Keratinocyte (primary cell): ENCODE measurements at regions not wholly inside any gene's neighbourhood (a gene's known extent, or its start where the extent isn't known, plus 50 kb on each side); places are given as distances from the start of the nearest gene placed in this dataset.

Experiments used
- DNase-seq: peaks from one replicate; pipeline ENCODE4 v3.0.0-alpha.2; 2011; ENCODE audit warnings: low read depth, missing footprints, low spot score
- FAIRE-seq: peaks from 2 replicates; lab custom pipeline; 2011; peaks lifted over from hg19 to GRCh38; lab: Jason Lieb, UNC
- H2AFZ ChIP-seq: 2 replicates; pipeline ENCODE4 v1.6.0; 2012; ENCODE audit warnings: low read length, control low read depth, inconsistent platforms; ENCODE audit not compliant: control insufficient read depth
- H3K27ac ChIP-seq: 2 replicates; pipeline ENCODE4 v1.5.1; 2011; ENCODE audit warnings: low read length; ENCODE audit not compliant: control insufficient read depth, insufficient read depth
- H3K27me3 ChIP-seq: 3 replicates; pipeline ENCODE4 v1.6.0; 2011; ENCODE audit warnings: low read length; ENCODE audit not compliant: control insufficient read depth, insufficient read depth; ENCODE audit errors: extremely low read depth
- H3K36me3 ChIP-seq, 2 experiments: 2 replicates in 1 of 2; 3 replicates in 1 of 2; pipeline ENCODE4 v1.5.1; 2011; ENCODE audit warnings: low read length in 2 of 2, mild to moderate bottlenecking in 1 of 2; ENCODE audit not compliant: control insufficient read depth in 2 of 2, insufficient read depth in 2 of 2; ENCODE audit errors: extremely low read depth in 1 of 2
- H3K4me1 ChIP-seq: 3 replicates; pipeline ENCODE4 v1.5.1; 2011; ENCODE audit warnings: low read length; ENCODE audit not compliant: control insufficient read depth, insufficient read depth; ENCODE audit errors: extremely low read depth
- H3K4me2 ChIP-seq: 3 replicates; pipeline ENCODE4 v1.6.0; 2011; ENCODE audit warnings: low read depth, low read length; ENCODE audit not compliant: control insufficient read depth, insufficient read depth; ENCODE audit errors: extremely low read depth
- H3K4me3 ChIP-seq, 3 experiments: fragments of 200-600 bp in 1 of 3; sonication (generic) in 1 of 3; 2 replicates in 2 of 3; 3 replicates in 1 of 3; pipeline ENCODE4 v1.5.1; 2011 to 2016; ENCODE audit warnings: low read length in 3 of 3, mild to moderate bottlenecking in 3 of 3, control low read depth in 2 of 3, inconsistent platforms in 1 of 3, low read depth in 1 of 3, mixed read lengths in 1 of 3, mixed run types in 1 of 3, moderate library complexity in 1 of 3; ENCODE audit not compliant: control insufficient read depth in 2 of 3, insufficient read depth in 2 of 3; ENCODE audit errors: extremely low read depth in 1 of 3
- H3K79me2 ChIP-seq: 2 replicates; pipeline ENCODE4 v1.6.0; 2012; ENCODE audit warnings: low read length; ENCODE audit not compliant: control insufficient read depth, insufficient read depth
- H3K9ac ChIP-seq: 3 replicates; pipeline ENCODE4 v1.6.0; 2011; ENCODE audit warnings: low read length; ENCODE audit not compliant: control insufficient read depth, insufficient read depth; ENCODE audit errors: extremely low read depth
- H3K9me1 ChIP-seq: 3 replicates; pipeline ENCODE4 v1.6.0; 2011; ENCODE audit warnings: low read length; ENCODE audit not compliant: control insufficient read depth, insufficient read depth; ENCODE audit errors: extremely low read depth
- H3K9me3 ChIP-seq: 2 replicates; pipeline ENCODE4 v1.5.1; 2012; ENCODE audit warnings: low read depth, low read length; ENCODE audit not compliant: control insufficient read depth
- H4K20me1 ChIP-seq: 3 replicates; pipeline ENCODE4 v1.6.0; 2011; ENCODE audit warnings: low read length; ENCODE audit not compliant: control insufficient read depth, insufficient read depth; ENCODE audit errors: extremely low read depth
- EZH2 ChIP-seq: IDR thresholded peaks from one replicate; pipeline ENCODE4 v1.6.1; 2012; ENCODE audit warnings: inconsistent platforms, mild to moderate bottlenecking, low read length, moderate library complexity
- dilution Hi-C: fragments of 300-500 bp; cut with MboI; formaldehyde crosslinking; loops from one replicate; pipeline ENCODE4 v1.7.0; 2020; ENCODE audit warnings: low sequenced_read_pairs; ENCODE audit not compliant: extremely low pct_ligation_motif_present
- TF ChIP-seq, protein P1 (sequence below), 3 experiments: IDR thresholded peaks in 1 of 3; conservative IDR thresholded peaks in 1 of 3; optimal IDR thresholded peaks in 1 of 3; 2 replicates in 2 of 3; 3 replicates in 1 of 3; pipeline versions ENCODE3 to v1.5.1; 2011; ENCODE audit warnings: low read length in 3 of 3, mild to moderate bottlenecking in 3 of 3, moderate library complexity in 2 of 3, control low read depth in 1 of 3, inconsistent platforms in 1 of 3; ENCODE audit not compliant: insufficient read depth in 2 of 3; ENCODE audit errors: extremely low read depth in 1 of 3

DNA sequence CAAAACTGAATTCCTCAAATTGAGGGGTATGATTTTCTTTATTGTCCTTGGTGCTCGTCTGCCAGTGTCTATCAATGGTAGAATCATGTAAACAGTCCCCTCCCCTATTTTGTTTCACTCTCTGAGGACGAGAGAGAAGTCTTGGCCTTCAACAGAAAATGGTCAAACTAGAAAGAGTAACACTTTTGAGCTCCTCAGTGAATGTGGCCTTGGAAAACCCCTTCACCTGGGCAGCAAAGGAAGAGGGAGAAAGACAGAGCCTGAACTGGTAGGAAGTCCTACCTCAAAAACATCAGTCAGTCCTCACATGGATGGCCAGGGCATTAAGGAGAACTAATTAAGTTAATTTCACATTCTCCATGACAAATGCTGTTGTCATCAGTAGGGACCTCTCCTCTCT, 86.1 kb upstream of the TOP3B start:
- H2AFZ ChIP-seq = no peak overlapping the region

GRCh38 chr22:22068025-22068424, 85.4 kb upstream of the TOP3B start:
- H3K4me2 ChIP-seq = no peak overlapping the region
- TF ChIP-seq, protein P1, sequence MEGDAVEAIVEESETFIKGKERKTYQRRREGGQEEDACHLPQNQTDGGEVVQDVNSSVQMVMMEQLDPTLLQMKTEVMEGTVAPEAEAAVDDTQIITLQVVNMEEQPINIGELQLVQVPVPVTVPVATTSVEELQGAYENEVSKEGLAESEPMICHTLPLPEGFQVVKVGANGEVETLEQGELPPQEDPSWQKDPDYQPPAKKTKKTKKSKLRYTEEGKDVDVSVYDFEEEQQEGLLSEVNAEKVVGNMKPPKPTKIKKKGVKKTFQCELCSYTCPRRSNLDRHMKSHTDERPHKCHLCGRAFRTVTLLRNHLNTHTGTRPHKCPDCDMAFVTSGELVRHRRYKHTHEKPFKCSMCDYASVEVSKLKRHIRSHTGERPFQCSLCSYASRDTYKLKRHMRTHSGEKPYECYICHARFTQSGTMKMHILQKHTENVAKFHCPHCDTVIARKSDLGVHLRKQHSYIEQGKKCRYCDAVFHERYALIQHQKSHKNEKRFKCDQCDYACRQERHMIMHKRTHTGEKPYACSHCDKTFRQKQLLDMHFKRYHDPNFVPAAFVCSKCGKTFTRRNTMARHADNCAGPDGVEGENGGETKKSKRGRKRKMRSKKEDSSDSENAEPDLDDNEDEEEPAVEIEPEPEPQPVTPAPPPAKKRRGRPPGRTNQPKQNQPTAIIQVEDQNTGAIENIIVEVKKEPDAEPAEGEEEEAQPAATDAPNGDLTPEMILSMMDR (optimal IDR thresholded peaks at IDR 0.05 in 1 of 3, IDR thresholded peaks at IDR 0.05 in 1 of 3, conservative IDR thresholded peaks at IDR 0.05 in 1 of 3; ENCODE audit: extremely low read depth in 1 of 3, insufficient read depth in 2 of 3, low read length in 3 of 3) = no peak
- no peak for TF ChIP-seq EZH2
- no peaks in the 10 kb centered on the region for H3K9me1 ChIP-seq
- H3K27ac ChIP-seq = no peak overlapping the region
- peaks cover 16% of the 10 kb centered on the region for H3K4me1 ChIP-seq
- no peak overlapping the region for H3K9ac ChIP-seq
- no peaks in the 10 kb centered on the region for H3K36me3 ChIP-seq
- DNase-seq (no peak), FAIRE-seq (no peak)
- H2AFZ ChIP-seq = no peak overlapping the region
- H3K4me3 ChIP-seq = no peak overlapping the region
- H4K20me1 ChIP-seq = no peaks in the 10 kb centered on the region
- no peaks in the 10 kb centered on the region for H3K9me3 ChIP-seq
- dilution Hi-C loops = no loop called here
- H3K27me3 ChIP-seq = no peaks in the 10 kb centered on the region
- H3K79me2 ChIP-seq = no peaks in the 10 kb centered on the region

More for the DNA sequence above, 86.1 kb upstream of the TOP3B start:
- Histone ChIP-seq H3K4me3 (no peak overlapping the region), H3K9me3 (no peaks in the 10 kb centered on the region), H3K4me1 (peaks cover 16% of the 10 kb centered on the region), H3K36me3 (no peaks in the 10 kb centered on the region), H3K9me1 (no peaks in the 10 kb centered on the region), H3K79me2 (no peaks in the 10 kb centered on the region), H3K27me3 (no peaks in the 10 kb centered on the region), H3K27ac (no peak overlapping the region), H4K20me1 (no peaks in the 10 kb centered on the region), H3K4me2 (no peak overlapping the region), H3K9ac (no peak overlapping the region)
- dilution Hi-C loops = no loop called here
- TF ChIP-seq EZH2 = no peak
- TF ChIP-seq, protein P1 (optimal IDR thresholded peaks at IDR 0.05 in 1 of 3, IDR thresholded peaks at IDR 0.05 in 1 of 3, conservative IDR thresholded peaks at IDR 0.05 in 1 of 3; ENCODE audit: extremely low read depth in 1 of 3, insufficient read depth in 2 of 3, low read length in 3 of 3) = no peak
- no peak for DNase-seq
- FAIRE-seq = no peak
